ENCODE measurements at regions not wholly inside any gene's neighbourhood (a gene's known extent, or its start where the extent isn't known, plus 50 kb on each side); places are given as distances from the start of the nearest gene placed in this dataset.
"Not testable (repeated sequence)": the region's sequence is repeated elsewhere in the genome, so short reads cannot be mapped to it uniquely, and the experiment has no call there.

- Histone ChIP-seq H3K27me3 (ENCODE audit: low read depth) (no peaks in the 10 kb centered on the region), H3K4me1 (no peaks in the 10 kb centered on the region), H3K9me3 (no peaks in the 10 kb centered on the region), H3K4me3 (no peak overlapping the region), H3K36me3 (replicated peaks) (no peaks in the 10 kb centered on the region)
- in situ Hi-C loops (cut with MboI; ENCODE audit: low sequenced_read_pairs): no loop called here
- DNase-seq (ENCODE audit: low spot score in 2 of 2): no peak
Measured at GRCh38 chr16:49953090-49953489, 71.9 kb upstream of the CNEP1R1 start.

- Histone ChIP-seq H3K4me3 (no peak overlapping the region), H3K27me3 (ENCODE audit: low read depth) (no peaks in the 10 kb centered on the region), H3K4me1 (no peaks in the 10 kb centered on the region; the same call in 1 of the 2 replicates), H3K36me3 (replicated peaks) (no peaks in the 10 kb centered on the region), H3K9me3 (no peaks in the 10 kb centered on the region)
- in situ Hi-C loops (cut with MboI; ENCODE audit: low sequenced_read_pairs): no loop called here
- DNase-seq (ENCODE audit: low spot score in 2 of 2): no peak
Measured at GRCh38 chr16:49955858-49956257, 69.2 kb upstream of the CNEP1R1 start.

DNA sequence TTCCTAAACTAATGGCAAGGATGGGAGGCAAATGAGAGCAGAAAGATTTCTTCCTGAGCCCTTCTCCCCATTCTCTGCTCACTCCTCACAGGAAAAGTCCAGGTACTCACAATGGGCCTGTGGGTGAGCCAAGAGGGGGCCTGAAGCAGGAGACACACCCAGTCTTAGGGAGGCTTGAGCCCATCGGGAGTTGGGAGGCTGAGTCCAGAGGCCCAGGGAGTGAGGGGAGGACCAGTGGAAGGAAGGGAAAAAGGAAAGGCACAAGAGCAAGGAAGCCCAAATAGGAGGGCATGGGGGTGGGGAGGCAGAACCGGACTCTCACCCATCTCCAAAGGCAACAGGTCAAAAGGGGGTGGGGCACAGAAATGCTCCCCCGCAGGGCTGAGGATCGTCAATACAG is 68.1 kb upstream of the CNEP1R1 start:
- Histone ChIP-seq H3K4me1 (no peaks in the 10 kb centered on the region; the same call in 1 of the 2 replicates), H3K27me3 (ENCODE audit: low read depth) (no peaks in the 10 kb centered on the region), H3K36me3 (replicated peaks) (no peaks in the 10 kb centered on the region), H3K4me3 (no peak overlapping the region), H3K9me3 (no peaks in the 10 kb centered on the region)
- in situ Hi-C loops (cut with MboI; ENCODE audit: low sequenced_read_pairs): no loop called here
- no peak for DNase-seq (ENCODE audit: low spot score in 2 of 2)

- no peak for DNase-seq (ENCODE audit: low spot score in 2 of 2)
- no peaks in the 10 kb centered on the region; the same call in 1 of the 2 replicates for H3K4me1 ChIP-seq
- in situ Hi-C loops (cut with MboI; ENCODE audit: low sequenced_read_pairs): no loop called here
Measured at GRCh38 chr16:49958448-49958847, 66.6 kb upstream of the CNEP1R1 start.

DNA sequence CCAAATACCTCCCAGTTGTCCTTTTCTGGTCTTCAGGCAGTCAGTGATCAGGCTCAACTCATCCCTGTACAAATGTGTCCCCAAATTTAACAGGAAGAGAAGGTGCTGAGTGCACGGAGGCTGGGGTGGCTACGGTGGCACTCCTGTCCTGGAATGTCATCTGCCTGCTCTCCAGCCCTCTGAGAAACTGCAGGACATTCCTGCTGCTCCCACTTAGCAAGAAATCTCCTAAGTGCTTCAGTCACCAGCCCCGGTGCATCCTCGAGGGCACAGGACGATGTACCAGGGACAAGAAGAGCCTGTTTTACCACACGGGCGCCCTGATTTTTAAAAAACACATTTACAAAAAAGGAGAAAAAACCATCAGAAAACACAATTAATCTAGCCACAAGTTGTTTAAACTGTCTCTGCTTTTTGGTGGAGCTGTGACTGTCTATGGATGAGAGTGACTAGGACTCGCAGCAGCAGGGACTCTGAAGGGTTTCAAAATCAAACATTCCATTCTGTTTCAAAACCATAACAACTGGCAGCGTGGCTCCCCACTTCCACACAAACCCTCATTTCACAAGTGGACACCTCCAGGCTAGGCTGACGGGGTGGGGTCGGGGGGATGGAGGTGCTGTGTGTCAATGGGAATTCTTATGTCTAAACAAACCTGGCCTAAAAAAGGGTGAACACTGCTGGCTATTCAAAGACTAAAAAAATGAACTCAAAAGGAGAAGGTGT is 65.3 kb upstream of the CNEP1R1 start:
- Histone ChIP-seq H3K27me3 (ENCODE audit: low read depth) (no peaks in the 10 kb centered on the region), H3K4me1 (no peaks in the 10 kb centered on the region; the same call in 1 of the 2 replicates), H3K9me3 (no peaks in the 10 kb centered on the region), H3K36me3 (replicated peaks) (no peaks in the 10 kb centered on the region), H3K4me3 (no peak overlapping the region)
- in situ Hi-C loops (cut with MboI; ENCODE audit: low sequenced_read_pairs): no loop called here
- no peak for DNase-seq (ENCODE audit: low spot score in 2 of 2)

More at GRCh38 chr16:49958448-49958847, 66.6 kb upstream of the CNEP1R1 start:
- no peaks in the 10 kb centered on the region for H3K9me3 ChIP-seq
- H3K4me3 ChIP-seq: no peak overlapping the region
- no peaks in the 10 kb centered on the region for H3K36me3 ChIP-seq (replicated peaks)
- H3K27me3 ChIP-seq (ENCODE audit: low read depth): no peaks in the 10 kb centered on the region

- in situ Hi-C loops (cut with MboI; ENCODE audit: low sequenced_read_pairs): no loop called here
- Histone ChIP-seq H3K4me3 (no peak overlapping the region), H3K36me3 (replicated peaks) (no peaks in the 10 kb centered on the region), H3K27me3 (ENCODE audit: low read depth) (no peaks in the 10 kb centered on the region), H3K4me1 (no peaks in the 10 kb centered on the region; the same call in 1 of the 2 replicates), H3K9me3 (no peaks in the 10 kb centered on the region)
- peak in 1 of 2 experiments; percentile 57 for DNase-seq (ENCODE audit: low spot score in 2 of 2)
Measured at GRCh38 chr16:49961089-49961488, 63.9 kb upstream of the CNEP1R1 start.

- H3K4me1 ChIP-seq; H3K36me3 ChIP-seq (replicated peaks); H3K4me3 ChIP-seq; H3K27me3 ChIP-seq (ENCODE audit: low read depth); DNase-seq (ENCODE audit: low spot score in 2 of 2); in situ Hi-C loops (cut with MboI; ENCODE audit: low sequenced_read_pairs); H3K9me3 ChIP-seq: not testable (repeated sequence)
Measured at GRCh38 chr16:49962566-49962965, 62.5 kb upstream of the CNEP1R1 start.

DNA sequence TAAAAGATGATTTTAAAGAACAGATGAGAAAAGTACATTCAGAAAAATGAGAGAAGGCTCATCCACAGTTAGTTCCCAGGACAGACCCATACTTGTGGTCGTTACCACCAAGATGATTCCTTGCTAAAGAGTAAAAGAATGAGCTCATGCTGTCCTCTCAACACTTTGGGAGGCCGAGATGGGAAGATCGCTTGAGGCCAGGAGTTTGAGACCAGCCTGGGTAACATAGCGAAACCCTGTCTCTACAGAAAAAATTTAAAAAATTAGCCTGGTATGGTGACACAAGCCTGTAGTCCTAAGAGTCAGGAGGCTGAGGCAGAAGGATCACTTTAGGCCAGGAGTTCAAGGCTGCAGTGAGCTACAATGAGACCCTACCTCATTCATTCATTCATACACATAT is 60.7 kb upstream of the CNEP1R1 start:
- no peak overlapping the region for H3K4me3 ChIP-seq
- no peaks in the 10 kb centered on the region; the same call in 1 of the 2 replicates for H3K4me1 ChIP-seq
- H3K36me3 ChIP-seq (replicated peaks): no peaks in the 10 kb centered on the region
- no peaks in the 10 kb centered on the region for H3K9me3 ChIP-seq
- no peak for DNase-seq (ENCODE audit: low spot score in 2 of 2)
- no peaks in the 10 kb centered on the region for H3K27me3 ChIP-seq (ENCODE audit: low read depth)
- in situ Hi-C loops (cut with MboI; ENCODE audit: low sequenced_read_pairs): no loop called here

GRCh38 chr16:49964973-49965372 is 60.1 kb upstream of the CNEP1R1 start:
- no peaks in the 10 kb centered on the region; the same call in 1 of the 2 replicates for H3K4me1 ChIP-seq
- H3K4me3 ChIP-seq: no peak overlapping the region
- in situ Hi-C loops (cut with MboI; ENCODE audit: low sequenced_read_pairs): no loop called here
- no peaks in the 10 kb centered on the region for H3K36me3 ChIP-seq (replicated peaks)
- DNase-seq (ENCODE audit: low spot score in 2 of 2): no peak
- no peaks in the 10 kb centered on the region for H3K9me3 ChIP-seq
- H3K27me3 ChIP-seq (ENCODE audit: low read depth): no peaks in the 10 kb centered on the region

DNA sequence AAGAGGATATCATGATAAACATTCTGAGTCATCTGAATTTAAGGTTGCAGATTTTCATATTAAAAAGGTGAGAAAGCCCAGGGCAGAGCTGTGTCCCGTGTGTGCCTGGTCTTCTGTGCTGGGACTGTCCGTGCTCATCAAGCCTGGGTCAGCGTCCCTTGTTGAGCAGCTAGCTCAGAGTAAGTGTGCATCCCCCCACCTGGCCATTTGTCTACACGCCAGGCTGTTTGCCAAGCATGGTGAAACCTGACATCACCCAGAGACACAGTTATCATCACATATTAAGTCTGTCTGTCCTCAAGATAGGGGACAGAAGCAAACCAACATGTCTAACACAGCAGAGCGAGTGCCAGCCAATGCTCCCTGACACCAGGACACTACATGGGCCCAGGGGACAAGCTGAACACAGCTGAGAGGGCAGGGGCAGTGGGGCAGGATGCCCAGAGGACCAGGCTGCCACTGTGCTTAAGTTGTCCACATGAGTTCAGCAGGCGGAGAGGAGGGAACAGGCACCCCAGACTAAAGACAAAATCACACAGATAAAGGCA is 57.9 kb upstream of the CNEP1R1 start:
- Histone ChIP-seq H3K9me3 (no peaks in the 10 kb centered on the region), H3K4me3 (no peak overlapping the region)

DNA sequence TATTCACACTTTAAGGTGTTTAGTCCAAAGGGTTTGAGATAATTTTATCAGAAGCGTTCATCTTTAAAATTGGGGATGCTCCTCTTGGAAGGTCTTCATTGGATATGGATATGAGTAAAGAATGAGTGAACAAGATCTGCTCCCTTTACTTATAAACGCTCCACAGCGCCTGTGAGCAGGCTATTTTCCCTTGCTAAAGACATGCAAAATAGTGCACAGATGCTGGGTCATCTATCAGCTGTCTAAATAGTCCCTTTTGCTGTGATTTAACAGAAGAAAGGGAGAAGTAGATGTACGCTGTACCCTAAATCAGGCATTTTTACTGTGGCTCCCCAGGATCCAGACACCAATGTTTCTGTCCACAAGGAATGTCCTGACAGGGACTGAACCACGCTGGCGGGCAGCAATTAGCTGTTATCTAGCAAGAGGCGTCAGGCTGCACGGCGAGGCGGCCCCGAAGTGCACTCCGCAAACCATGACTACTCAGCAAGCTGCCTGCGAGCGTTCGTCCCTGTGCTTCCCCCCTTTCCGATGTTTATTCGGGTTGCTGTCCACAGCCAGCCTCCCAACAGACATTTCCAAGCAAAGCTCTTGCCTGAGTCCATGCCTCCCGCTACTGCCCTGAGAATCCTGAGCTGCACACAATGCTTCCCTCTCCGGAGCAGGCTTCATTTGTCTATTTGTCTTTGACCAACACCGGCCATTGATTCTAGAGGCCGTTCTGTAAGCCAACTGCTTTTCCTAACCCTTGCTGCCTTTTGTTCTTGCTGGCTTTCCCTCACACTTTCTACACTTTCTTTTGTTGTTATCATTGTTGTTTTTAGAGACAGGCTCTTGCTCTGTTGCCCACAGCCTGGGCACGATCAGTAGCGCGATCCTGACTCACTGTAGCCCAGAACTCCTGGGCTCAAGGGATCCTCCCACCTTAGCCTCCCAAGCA is 55.7 kb upstream of the CNEP1R1 start:
- Histone ChIP-seq H3K9me3 (no peaks in the 10 kb centered on the region), H3K27me3 (ENCODE audit: low read depth) (no peaks in the 10 kb centered on the region), H3K4me1 (no peaks in the 10 kb centered on the region; the same call in 1 of the 2 replicates), H3K36me3 (replicated peaks) (no peaks in the 10 kb centered on the region), H3K4me3 (no peak overlapping the region)
- in situ Hi-C loops (cut with MboI; ENCODE audit: low sequenced_read_pairs): no loop called here
- DNase-seq (ENCODE audit: low spot score in 2 of 2): peak in 1 of 2 experiments; percentile 17

More for the DNA sequence above, 57.9 kb upstream of the CNEP1R1 start:
- DNase-seq (ENCODE audit: low spot score in 2 of 2): no peak
- Histone ChIP-seq H3K4me1 (no peaks in the 10 kb centered on the region; the same call in 1 of the 2 replicates), H3K27me3 (ENCODE audit: low read depth) (no peaks in the 10 kb centered on the region), H3K36me3 (replicated peaks) (no peaks in the 10 kb centered on the region)
- in situ Hi-C loops (cut with MboI; ENCODE audit: low sequenced_read_pairs): no loop called here

- in situ Hi-C loops (cut with MboI; ENCODE audit: low sequenced_read_pairs): no loop called here
- Histone ChIP-seq H3K9me3 (no peaks in the 10 kb centered on the region), H3K36me3 (replicated peaks) (no peaks in the 10 kb centered on the region), H3K4me1 (no peaks in the 10 kb centered on the region; the same call in 1 of the 2 replicates), H3K4me3 (no peak overlapping the region), H3K27me3 (ENCODE audit: low read depth) (no peaks in the 10 kb centered on the region)
- no peak for DNase-seq (ENCODE audit: low spot score in 2 of 2)
Measured at GRCh38 chr16:49970797-49971431, 54.1 kb upstream of the CNEP1R1 start.

DNA sequence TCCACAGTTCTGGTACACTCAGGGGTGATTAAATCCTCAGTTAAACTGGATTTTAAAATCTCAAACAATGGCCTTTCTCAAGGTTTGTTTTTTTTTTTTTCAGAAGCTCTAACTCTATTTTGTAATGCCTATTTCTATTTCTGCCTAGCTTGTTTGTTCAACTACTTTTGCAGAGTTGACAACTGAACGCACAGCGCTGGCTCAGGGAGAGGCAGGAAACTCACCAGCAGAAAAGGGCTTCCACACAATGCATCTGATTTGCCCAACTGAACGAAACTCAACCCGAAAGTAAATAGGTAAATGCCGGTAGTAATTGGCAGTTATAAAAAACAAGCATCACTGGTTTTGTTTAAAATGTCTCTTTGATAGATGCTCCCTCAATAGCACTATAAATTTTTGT is 52.7 kb upstream of the CNEP1R1 start:
- Histone ChIP-seq H3K36me3 (replicated peaks) (no peaks in the 10 kb centered on the region), H3K27me3 (ENCODE audit: low read depth) (no peaks in the 10 kb centered on the region), H3K4me1 (no peaks in the 10 kb centered on the region; the same call in 1 of the 2 replicates), H3K9me3 (no peaks in the 10 kb centered on the region), H3K4me3 (no peak overlapping the region)
- no peak for DNase-seq (ENCODE audit: low spot score in 2 of 2)
- in situ Hi-C loops (cut with MboI; ENCODE audit: low sequenced_read_pairs): no loop called here
